Choroid plexus epithelial cell (primary cell): ENCODE measurements at regions not wholly inside any gene's neighbourhood (a gene's known extent, or its start where the extent isn't known, plus 50 kb on each side); places are given as distances from the start of the nearest gene placed in this dataset.

Source experiments
- DNase-seq: peaks from one replicate; pipeline ENCODE4 v3.0.0-alpha.2; 2010; ENCODE audit warnings: low read depth
- H3K4me3 ChIP-seq: 2 replicates; pipeline ENCODE4 v1.5.1; 2011; ENCODE audit warnings: low read depth, mild to moderate bottlenecking, control low read depth, low read length, moderate library complexity
- TF ChIP-seq, protein P1 (sequence below): conservative IDR thresholded peaks from 2 replicates; pipeline ENCODE4 v1.5.1; 2011; ENCODE audit warnings: low read depth, mild to moderate bottlenecking, control low read depth, inconsistent platforms, low read length, moderate library complexity

DNA sequence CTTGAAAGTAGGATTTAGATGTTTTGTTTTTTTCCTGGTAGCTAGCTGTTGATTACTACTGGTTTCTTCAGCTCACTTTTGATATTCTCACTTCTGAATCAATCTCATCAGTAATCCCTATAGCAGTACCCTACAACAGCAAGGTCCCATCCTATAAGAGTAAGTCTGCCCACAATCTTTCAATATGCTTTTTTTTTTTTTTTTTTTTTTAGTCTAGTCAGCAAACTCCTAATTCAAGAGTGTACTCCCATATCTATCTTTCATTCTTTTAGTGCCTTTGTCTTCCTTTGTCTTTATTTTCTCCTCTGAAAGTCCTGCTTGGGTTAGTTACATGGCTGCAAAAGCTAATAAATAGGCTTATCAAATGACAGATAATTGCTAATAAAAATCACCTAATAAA lies 362.4 kb upstream of the RIOK2 start:
- DNase-seq: no peak
- TF ChIP-seq, protein P1, sequence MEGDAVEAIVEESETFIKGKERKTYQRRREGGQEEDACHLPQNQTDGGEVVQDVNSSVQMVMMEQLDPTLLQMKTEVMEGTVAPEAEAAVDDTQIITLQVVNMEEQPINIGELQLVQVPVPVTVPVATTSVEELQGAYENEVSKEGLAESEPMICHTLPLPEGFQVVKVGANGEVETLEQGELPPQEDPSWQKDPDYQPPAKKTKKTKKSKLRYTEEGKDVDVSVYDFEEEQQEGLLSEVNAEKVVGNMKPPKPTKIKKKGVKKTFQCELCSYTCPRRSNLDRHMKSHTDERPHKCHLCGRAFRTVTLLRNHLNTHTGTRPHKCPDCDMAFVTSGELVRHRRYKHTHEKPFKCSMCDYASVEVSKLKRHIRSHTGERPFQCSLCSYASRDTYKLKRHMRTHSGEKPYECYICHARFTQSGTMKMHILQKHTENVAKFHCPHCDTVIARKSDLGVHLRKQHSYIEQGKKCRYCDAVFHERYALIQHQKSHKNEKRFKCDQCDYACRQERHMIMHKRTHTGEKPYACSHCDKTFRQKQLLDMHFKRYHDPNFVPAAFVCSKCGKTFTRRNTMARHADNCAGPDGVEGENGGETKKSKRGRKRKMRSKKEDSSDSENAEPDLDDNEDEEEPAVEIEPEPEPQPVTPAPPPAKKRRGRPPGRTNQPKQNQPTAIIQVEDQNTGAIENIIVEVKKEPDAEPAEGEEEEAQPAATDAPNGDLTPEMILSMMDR: no peak
- no peak overlapping the region for H3K4me3 ChIP-seq

DNA sequence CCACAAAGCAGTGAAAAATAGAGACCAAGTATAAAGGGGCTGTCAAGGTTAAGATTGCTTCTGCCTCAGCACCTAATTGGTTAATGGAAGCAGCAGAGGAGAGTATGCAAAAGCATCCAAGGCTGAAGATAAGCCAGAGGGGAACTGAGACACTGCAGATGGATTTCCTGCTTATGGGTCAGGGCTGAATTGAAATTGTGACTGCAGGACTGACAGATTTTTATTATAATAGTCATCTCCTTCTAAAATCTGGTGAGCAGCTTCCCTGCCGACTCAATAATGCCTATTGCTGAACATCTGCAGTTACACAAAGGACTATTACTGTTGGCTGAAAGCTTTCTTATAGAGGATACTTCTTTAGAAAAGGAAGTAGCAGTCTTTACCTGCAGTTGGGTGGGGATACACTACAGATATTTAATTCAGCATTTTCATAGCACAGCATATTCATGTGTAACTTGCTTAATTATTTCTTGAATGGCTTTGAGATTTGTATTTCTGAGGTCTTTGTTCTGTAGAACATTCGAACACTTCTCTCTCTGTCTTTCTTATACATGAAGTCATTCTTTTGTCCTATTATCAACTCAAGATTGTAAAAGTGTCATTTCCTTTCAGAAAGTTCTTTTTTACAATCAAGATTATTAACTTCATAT lies 363.0 kb upstream of the RIOK2 start:
- TF ChIP-seq, protein P1: no peak
- peak; percentile 34 for DNase-seq
- no peak overlapping the region for H3K4me3 ChIP-seq

DNA sequence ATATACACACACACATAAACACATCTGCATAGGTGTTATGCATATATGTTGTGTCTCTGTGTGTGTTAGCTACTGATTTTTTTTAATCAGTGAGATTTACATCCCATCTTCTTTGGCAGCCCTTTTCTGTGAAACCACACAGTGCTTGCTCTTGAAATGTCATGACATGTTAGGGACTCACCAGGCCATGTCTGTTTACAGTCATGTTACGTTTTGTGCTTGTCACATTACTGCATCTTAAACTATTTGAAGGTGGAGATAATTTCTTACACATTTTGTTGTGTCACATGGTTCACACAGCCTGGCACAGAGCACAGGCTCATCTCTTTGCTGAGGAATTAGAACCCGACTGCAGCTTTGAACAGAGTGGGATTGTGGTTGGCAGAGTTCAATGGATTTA lies 364.4 kb upstream of the RIOK2 start:
- TF ChIP-seq, protein P1: no peak
- DNase-seq: no peak
- H3K4me3 ChIP-seq: no peak overlapping the region

DNA sequence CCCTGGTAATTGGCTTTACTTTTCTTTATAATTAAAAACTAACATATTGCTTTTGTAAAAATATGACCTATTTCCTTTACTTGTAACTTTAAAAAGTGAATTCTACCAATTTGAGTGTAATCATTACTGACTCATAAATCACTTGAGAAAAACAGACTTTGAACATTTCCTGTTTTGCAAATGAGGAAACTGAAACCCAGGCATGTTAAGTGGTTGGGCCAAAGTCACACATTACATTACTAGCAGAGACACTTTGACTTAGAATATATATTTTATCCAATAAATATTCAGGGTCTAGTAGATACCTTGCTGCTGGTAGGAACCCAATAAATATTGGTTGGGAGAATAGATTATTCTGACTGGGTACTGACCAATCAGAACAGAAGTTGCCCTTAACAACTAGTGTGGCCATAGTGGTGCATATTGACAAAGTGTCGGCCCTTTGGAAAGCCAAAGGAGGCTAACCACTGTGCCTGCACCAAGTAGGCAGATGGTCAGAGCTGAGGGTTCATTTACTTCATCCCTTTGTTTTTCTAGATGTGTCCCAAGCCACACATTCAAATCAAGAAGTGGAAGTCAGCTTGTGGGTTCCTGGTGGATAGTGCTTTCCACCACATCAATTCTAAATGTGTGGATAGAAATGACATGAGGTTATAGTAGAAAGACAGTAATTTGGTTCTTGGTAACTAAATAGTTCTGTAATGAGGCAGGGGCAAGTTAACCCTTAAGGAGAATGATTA lies 365.1 kb upstream of the RIOK2 start:
- no peak overlapping the region for H3K4me3 ChIP-seq
- peak; percentile 52 for DNase-seq
- TF ChIP-seq, protein P1: no peak

DNA sequence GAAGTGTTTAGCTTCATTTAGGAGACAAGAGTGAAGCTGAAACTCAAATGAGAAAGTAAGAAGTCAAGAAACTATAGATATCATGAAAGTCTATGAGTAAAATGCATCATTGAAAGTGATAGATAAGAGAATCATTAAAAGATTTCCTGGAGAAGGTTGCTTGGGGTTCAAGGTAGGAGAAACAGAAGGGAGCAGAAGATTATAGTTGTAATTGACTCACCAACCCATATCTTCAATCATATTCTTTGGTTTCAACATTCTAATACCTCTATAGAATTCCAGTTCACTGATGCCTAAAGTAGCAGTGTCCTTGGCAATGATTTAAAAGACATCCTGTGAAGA lies 365.7 kb upstream of the RIOK2 start:
- TF ChIP-seq, protein P1: no peak
- no peak overlapping the region for H3K4me3 ChIP-seq

DNA sequence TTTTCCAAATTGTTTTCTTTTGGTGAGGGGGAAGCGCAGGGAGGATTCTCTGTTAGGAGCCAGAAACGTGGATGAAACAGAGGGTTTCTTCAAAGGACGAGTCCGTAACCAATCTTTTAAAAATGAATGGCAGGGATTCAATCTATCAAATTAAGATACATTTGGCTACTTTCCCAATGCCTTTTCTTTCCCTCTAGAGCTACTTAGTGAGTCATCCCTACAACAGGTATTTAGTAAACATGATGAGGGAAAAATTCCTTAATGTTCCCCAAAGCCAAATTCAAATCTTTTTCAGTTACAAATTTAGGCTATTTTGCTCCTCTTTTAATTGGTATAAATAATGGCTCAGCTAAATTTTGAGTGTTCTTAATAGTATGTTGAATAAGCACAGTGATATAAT lies 366.4 kb upstream of the RIOK2 start:
- DNase-seq: no peak
- H3K4me3 ChIP-seq: no peak overlapping the region
- TF ChIP-seq, protein P1: no peak

More for the DNA sequence above, 365.7 kb upstream of the RIOK2 start:
- DNase-seq: no peak

DNA sequence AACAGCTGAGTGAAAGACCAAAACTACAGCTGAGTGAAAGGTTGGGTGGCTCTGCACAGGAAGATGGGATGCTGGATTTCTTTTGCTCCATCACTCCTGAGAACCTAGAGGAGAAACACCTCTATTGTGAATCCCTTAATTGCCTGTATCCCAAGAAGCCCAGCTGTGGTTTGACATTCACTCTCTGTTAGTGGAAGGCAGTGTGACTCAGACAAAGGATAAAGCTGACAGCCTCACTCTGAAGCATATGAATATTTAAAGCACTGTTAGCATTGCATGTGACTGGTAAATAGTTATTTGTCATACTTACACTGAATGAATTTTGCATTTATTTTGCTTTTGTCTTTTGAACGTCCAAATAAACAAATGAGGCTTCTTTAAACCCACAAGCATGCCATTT lies 367.1 kb upstream of the RIOK2 start:
- no peak overlapping the region for H3K4me3 ChIP-seq
- peak; percentile 56 for DNase-seq
- TF ChIP-seq, protein P1: no peak
